ENCODE measurements at regions not wholly inside any gene's neighbourhood (a gene's known extent, or its start where the extent isn't known, plus 50 kb on each side); places are given as distances from the start of the nearest gene placed in this dataset.

GRCh38 chr11:39975091-39975490 lies 1484.4 kb downstream of the LRRC4C start:
- Histone ChIP-seq H3K27ac (ENCODE audit: extremely low read depth, low read depth, low read length) (no peak overlapping the region), H3K9ac (ENCODE audit: insufficient read depth in 1 of 2, low read depth in 2 of 2, low read length in 2 of 2) (no peak overlapping the region), H3K9me1 (ENCODE audit: control insufficient read depth, insufficient read depth, low read length) (no peaks in the 10 kb centered on the region), H3K4me2 (ENCODE audit: insufficient read depth, low read length) (no peak overlapping the region), H2AFZ (ENCODE audit: low read depth, low read length) (no peak overlapping the region), H4K20me1 (replicated peaks; ENCODE audit: control insufficient read depth, insufficient read depth, low read length) (no peaks in the 10 kb centered on the region), H3K4me3 (no peak overlapping the region), H3K79me2 (ENCODE audit: control insufficient read depth, insufficient read depth, low read length) (no peaks in the 10 kb centered on the region), H3K9me3 (replicated peaks; ENCODE audit: control insufficient read depth, insufficient read depth, low read depth, low read length) (no peaks in the 10 kb centered on the region), H3K36me3 (ENCODE audit: control insufficient read depth, insufficient read depth, low read length) (no peaks in the 10 kb centered on the region), H3K27me3 (ENCODE audit: control insufficient read depth in 2 of 2, insufficient read depth in 2 of 2, low read length in 2 of 2) (no peaks in the 10 kb centered on the region), H3K4me1 (replicated peaks in 1 of 2; ENCODE audit: control insufficient read depth in 2 of 2, insufficient read depth in 2 of 2, low read length in 2 of 2) (no peaks in the 10 kb centered on the region)
- in situ Hi-C loops (cut with MboI) (no loop called here), intact Hi-C loops (cut with micrococcal nuclease) (no loop called here)
- ChIA-PET POLR2A (interaction anchor here (0.6 kb wide), 1 partner anchor 1658 kb away, joined by 4 read pairs; no protein-coding TSS in a partner anchor), CTCF (ENCODE audit: low intra/inter-chr PET ratio) (no interaction called here)
- FAIRE-seq (no peak), ATAC-seq (no peak), DNase-seq (ENCODE audit: extremely low read depth in 1 of 4, low spot score in 3 of 4) (no peak)
- BruUV-seq (replicated peaks), result no TSS peak
- 8% methylated on average over 1 of the region's 1 CpG for WGBS (ENCODE audit: insufficient coverage, low coverage, missing lambda C conversion rate)
- no peak for TF ChIP-seq ZNF41 (CRISPR knock-in tag; conservative IDR thresholded peaks at IDR 0.05)
- TF ChIP-seq ZNF407 (IDR thresholded peaks at IDR 0.05; ENCODE audit: low read depth), result no peak
- no peak for TF ChIP-seq MAX (CRISPR knock-in tag; IDR thresholded peaks at IDR 0.05)
- TF ChIP-seq ZNF766 (CRISPR knock-in tag; conservative IDR thresholded peaks at IDR 0.05), result no peak
- no peak for TF ChIP-seq E4F1 (CRISPR knock-in tag; IDR thresholded peaks at IDR 0.05; ENCODE audit: borderline replicate concordance)
- no peak for TF ChIP-seq ZBTB33 (CRISPR knock-in tag; IDR thresholded peaks at IDR 0.05)
- TF ChIP-seq NFATC3 (IDR thresholded peaks at IDR 0.05), result no peak
- TF ChIP-seq ZKSCAN8 (CRISPR knock-in tag; IDR thresholded peaks at IDR 0.05), result no peak
- TF ChIP-seq NCOA6 (IDR thresholded peaks at IDR 0.05), result no peak
- TF ChIP-seq SMARCE1 (IDR thresholded peaks at IDR 0.05), result no peak
